Gastroesophageal sphincter (tissue), 4 donors: ENCODE measurements at regions not wholly inside any gene's neighbourhood (a gene's known extent, or its start where the extent isn't known, plus 50 kb on each side); places are given as distances from the start of the nearest gene placed in this dataset.

Experiments
- ATAC-seq: fragments of 150-250 bp; one replicate; pipeline ENCODE4 v1.9.1; 2016; ENCODE audit warnings: mild to moderate bottlenecking, moderate library complexity
- H3K27ac ChIP-seq, 4 donors: fragments of 200-600 bp; sonication (generic) in 3 of 4; 1 replicate in 3 of 4; 2 replicates in 1 of 4; pipeline ENCODE4 v1.5.1; 2016 to 2019
- H3K27me3 ChIP-seq: fragments of 200-600 bp; sonication (generic); one replicate; pipeline ENCODE4 v1.5.1; 2019
- H3K36me3 ChIP-seq, 2 donors: fragments of 200-600 bp; sonication (generic); one replicate each; pipeline ENCODE4 v1.5.1; 2019; ENCODE audit warnings: control low read depth in 1 of 2
- H3K4me1 ChIP-seq, 3 donors: fragments of 200-600 bp; sonication (generic); 1 replicate in 2 of 3; 2 replicates in 1 of 3; pipeline ENCODE4 v1.5.1; 2016 to 2019; ENCODE audit warnings: control low read depth in 2 of 3
- H3K4me3 ChIP-seq, 2 donors: fragments of 200-600 bp; sonication (generic); one replicate each; pipeline ENCODE4 v1.5.1; 2019; ENCODE audit warnings: mild to moderate bottlenecking in 1 of 2, moderate library complexity in 1 of 2
- H3K9me3 ChIP-seq, 3 donors: fragments of 200-600 bp; sonication (generic); one replicate each; pipeline ENCODE4 v1.5.1; 2017 to 2019; ENCODE audit warnings: control low read depth in 2 of 3
- EP300 ChIP-seq: sonication (generic); formaldehyde crosslinking; IDR thresholded peaks from one replicate; pipeline ENCODE4 v1.6.1; 2017; ENCODE audit warnings: antibody characterized with exemption, mild to moderate bottlenecking
- POLR2A ChIP-seq, 2 donors: fragments of 450-650 bp; IDR thresholded peaks; one replicate each; pipeline ENCODE4 v1.6.1; 2017; ENCODE audit warnings: antibody characterized with exemption in 2 of 2, mild to moderate bottlenecking in 2 of 2, moderate library complexity in 1 of 2
- POLR2AphosphoS5 ChIP-seq: sonication (generic); formaldehyde crosslinking; IDR thresholded peaks from one replicate; pipeline ENCODE4 v1.6.1; 2017; ENCODE audit warnings: antibody characterized with exemption
- WGBS, 2 donors: methylation state at CpG; one replicate each; pipeline ENCODE4 v1.1.5; 2018; ENCODE audit warnings: low coverage in 1 of 2; 5-methylcytosine and 5-hydroxymethylcytosine counted together
- TF ChIP-seq, protein P1 (sequence below), 4 experiments: fragments of 200-600 bp in 2 of 4; fragments of 450-650 bp in 2 of 4; sonication (generic) in 1 of 4; IDR thresholded peaks; one replicate each; pipeline ENCODE4 v1.5.1; 2017 to 2019; ENCODE audit warnings: antibody characterized with exemption in 4 of 4, mild to moderate bottlenecking in 2 of 4, moderate library complexity in 2 of 4

DNA sequence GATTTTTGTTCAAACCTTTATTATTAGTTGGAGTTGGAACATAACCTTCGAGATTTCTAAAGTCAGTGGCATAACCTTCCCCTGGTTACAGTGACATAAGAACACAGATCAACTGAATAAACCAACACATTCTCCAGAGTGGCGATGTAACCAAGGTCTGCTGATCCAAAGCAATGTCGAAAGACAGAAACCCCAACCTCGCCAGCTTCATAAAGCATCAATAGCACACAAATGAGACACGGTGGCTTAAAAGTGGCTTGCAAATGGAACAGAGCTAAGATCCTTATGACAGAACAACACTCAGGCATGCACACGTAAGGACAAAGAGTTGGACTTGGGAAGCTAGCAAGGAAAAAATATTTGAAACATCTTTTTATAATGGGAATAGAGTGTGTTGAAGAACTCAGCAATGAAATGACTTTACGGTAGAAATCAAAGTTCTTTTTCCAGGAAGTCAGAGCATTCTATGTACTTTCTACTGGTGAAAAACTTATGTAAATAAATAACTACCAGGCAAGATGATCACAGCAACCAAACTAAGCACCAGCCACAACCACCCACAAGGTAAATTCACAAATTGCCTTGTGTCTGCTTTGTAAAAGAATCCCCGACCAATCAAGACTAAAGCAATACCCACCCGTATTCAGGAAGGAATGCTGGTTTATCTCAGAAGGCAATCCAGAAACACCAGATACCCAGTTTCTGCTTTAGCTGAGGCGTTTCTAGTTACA, 61.0 kb upstream of the NHSL1 start:
- Histone ChIP-seq H3K36me3 (no peaks in the 10 kb centered on the region), H3K4me1 (peaks cover 0 to 6% (median 0%) of the 10 kb centered on the region in 3 donors), H3K27ac (no peak overlapping the region), H3K4me3 (no peak overlapping the region), H3K9me3 (no peaks in the 10 kb centered on the region), H3K27me3 (no peaks in the 10 kb centered on the region)
- ATAC-seq: no peak
- TF ChIP-seq, protein P1, sequence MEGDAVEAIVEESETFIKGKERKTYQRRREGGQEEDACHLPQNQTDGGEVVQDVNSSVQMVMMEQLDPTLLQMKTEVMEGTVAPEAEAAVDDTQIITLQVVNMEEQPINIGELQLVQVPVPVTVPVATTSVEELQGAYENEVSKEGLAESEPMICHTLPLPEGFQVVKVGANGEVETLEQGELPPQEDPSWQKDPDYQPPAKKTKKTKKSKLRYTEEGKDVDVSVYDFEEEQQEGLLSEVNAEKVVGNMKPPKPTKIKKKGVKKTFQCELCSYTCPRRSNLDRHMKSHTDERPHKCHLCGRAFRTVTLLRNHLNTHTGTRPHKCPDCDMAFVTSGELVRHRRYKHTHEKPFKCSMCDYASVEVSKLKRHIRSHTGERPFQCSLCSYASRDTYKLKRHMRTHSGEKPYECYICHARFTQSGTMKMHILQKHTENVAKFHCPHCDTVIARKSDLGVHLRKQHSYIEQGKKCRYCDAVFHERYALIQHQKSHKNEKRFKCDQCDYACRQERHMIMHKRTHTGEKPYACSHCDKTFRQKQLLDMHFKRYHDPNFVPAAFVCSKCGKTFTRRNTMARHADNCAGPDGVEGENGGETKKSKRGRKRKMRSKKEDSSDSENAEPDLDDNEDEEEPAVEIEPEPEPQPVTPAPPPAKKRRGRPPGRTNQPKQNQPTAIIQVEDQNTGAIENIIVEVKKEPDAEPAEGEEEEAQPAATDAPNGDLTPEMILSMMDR (IDR thresholded peaks at IDR 0.05): no peak
- TF ChIP-seq POLR2A (IDR thresholded peaks at IDR 0.05) (no peak), POLR2AphosphoS5 (no peak), EP300 (no peak)
- WGBS, 2 donors: 82 to 83% methylated on average over 9 to 10 of the region's 10 CpGs

DNA sequence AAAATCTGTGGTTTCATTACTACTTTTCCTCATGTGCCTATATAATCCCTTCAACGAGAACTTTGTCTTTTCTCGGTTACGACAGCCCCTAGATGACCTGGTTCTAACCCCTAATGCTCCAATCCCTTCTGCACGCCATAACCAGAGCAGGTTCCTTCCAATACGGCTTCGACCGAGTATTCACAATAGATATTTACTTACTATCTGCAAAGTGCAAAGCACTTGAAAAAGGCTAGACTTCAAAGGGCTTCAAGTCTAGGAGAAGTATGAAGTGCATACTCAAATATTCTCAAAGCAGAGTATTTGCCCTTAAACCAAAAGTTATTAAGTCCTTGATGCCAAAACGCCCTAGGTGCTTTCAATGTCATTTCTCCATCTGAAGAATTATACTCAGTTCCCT, 63.4 kb upstream of the NHSL1 start:
- no peaks in the 10 kb centered on the region for H3K36me3 ChIP-seq
- H3K9me3 ChIP-seq: no peaks in the 10 kb centered on the region
- no peaks in the 10 kb centered on the region for H3K4me1 ChIP-seq
- H3K4me3 ChIP-seq: no peak overlapping the region
- H3K27me3 ChIP-seq: peaks cover 3% of the 10 kb centered on the region
- TF ChIP-seq POLR2AphosphoS5 (no peak), EP300 (no peak)
- TF ChIP-seq, protein P1 (IDR thresholded peaks at IDR 0.05): no peak
- no peak overlapping the region for H3K27ac ChIP-seq
- WGBS, 2 donors: 86 to 94% methylated on average over 6 to 8 of the region's 8 CpGs
- no peak for ATAC-seq

DNA sequence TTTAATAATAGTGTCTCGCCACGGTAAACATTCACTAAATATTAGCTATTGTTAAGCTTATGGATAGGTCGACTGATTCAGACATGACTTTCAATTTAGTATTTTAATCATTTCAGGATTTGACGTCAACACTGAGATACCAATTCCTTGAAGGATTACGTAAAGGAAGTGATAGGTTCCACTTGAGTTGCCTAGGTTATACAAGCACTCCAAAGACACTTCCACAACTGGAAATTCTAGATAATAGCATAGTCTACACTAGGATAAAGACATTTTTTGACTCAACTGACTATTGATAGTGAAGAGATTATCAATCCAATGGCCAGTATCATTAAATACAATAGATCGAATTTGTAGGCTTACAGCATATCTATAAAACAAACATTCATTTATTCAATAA, 63.9 kb upstream of the NHSL1 start:
- peaks cover 7% of the 10 kb centered on the region for H3K27me3 ChIP-seq
- H3K4me3 ChIP-seq: no peak overlapping the region
- H3K27ac ChIP-seq: no peak overlapping the region
- TF ChIP-seq, protein P1 (IDR thresholded peaks at IDR 0.05): no peak
- TF ChIP-seq POLR2AphosphoS5: no peak
- no peak for TF ChIP-seq POLR2A (IDR thresholded peaks at IDR 0.05)
- no peak for TF ChIP-seq EP300
- ATAC-seq: no peak
- H3K36me3 ChIP-seq: no peaks in the 10 kb centered on the region
- WGBS, 2 donors: 95% methylated on average over 6 of the region's 6 CpGs
- H3K4me1 ChIP-seq: no peaks in the 10 kb centered on the region
- no peaks in the 10 kb centered on the region for H3K9me3 ChIP-seq

DNA sequence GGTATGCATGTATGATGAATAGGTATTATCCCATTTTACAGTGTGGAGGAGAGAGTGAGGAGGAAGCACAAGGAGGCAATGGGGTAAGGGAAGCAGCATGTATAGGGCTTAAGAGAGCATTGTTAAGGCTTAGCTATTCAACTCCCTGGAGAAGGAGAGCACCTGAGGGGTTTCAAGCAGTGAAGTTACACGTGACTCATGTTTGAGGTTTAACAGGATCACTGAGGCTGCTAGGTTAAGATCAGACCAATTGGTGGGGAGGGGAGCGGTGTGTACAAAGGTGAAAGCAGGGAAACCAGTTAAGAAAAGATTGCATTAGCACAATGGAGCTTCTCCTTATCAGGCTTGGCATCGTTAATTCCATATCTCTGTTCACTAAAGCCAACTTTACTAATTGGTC, 64.4 kb upstream of the NHSL1 start:
- ATAC-seq: no peak
- TF ChIP-seq EP300: no peak
- TF ChIP-seq, protein P1 (IDR thresholded peaks at IDR 0.05): no peak
- no peak for TF ChIP-seq POLR2AphosphoS5
- no peak for TF ChIP-seq POLR2A (IDR thresholded peaks at IDR 0.05)

DNA sequence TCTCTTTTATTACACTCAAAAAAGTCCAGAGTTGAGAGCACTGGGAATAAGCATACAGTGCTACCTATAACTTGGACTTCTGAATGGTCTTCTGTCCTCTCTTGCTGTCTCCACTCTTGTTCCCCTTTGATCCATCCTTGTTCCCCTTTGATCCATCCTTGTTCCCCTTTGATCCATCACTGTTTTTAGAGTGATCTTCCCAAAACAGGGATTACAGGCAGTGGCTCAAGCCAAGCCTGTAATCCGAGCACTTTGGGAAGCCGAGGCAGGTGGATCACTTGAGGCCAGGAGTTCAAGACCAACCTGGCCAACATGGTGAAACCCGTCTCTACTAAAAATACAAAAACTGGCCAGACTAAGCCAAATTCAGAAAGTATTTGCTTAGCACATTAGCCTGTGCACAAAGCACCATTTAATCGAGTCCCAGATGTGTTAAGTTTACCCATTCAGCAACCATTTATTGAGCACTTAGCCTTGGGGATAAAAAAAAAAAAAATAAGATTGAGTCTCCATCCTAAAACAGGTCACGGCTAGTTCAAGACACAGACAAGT, 65.0 kb upstream of the NHSL1 start:
- TF ChIP-seq, protein P1 (IDR thresholded peaks at IDR 0.05): no peak
- TF ChIP-seq POLR2A (IDR thresholded peaks at IDR 0.05): no peak
- no peak for TF ChIP-seq POLR2AphosphoS5
- no peak for TF ChIP-seq EP300
- 93% methylated on average over 2 of the region's 5 CpGs for WGBS, 2 donors
- no peak overlapping the region for H3K27ac ChIP-seq

More for the DNA sequence above, 64.4 kb upstream of the NHSL1 start:
- 79 to 94% methylated on average over 3 of the region's 3 CpGs for WGBS, 2 donors
- no peak overlapping the region for H3K27ac ChIP-seq
- H3K4me3 ChIP-seq: no peak overlapping the region
- no peaks in the 10 kb centered on the region for H3K36me3 ChIP-seq
- H3K27me3 ChIP-seq: peaks cover 7% of the 10 kb centered on the region
- H3K9me3 ChIP-seq: no peaks in the 10 kb centered on the region
- no peaks in the 10 kb centered on the region for H3K4me1 ChIP-seq

More for the DNA sequence above, 65.0 kb upstream of the NHSL1 start:
- Histone ChIP-seq H3K27me3 (peaks cover 13% of the 10 kb centered on the region), H3K9me3 (no peaks in the 10 kb centered on the region), H3K36me3 (no peaks in the 10 kb centered on the region), H3K4me3 (no peak overlapping the region), H3K4me1 (no peaks in the 10 kb centered on the region)
- no peak for ATAC-seq
